ENCODE measurements at regions not wholly inside any gene's neighbourhood (a gene's known extent, or its start where the extent isn't known, plus 50 kb on each side); places are given as distances from the start of the nearest gene placed in this dataset.
"Not testable (repeated sequence)": the region's sequence is repeated elsewhere in the genome, so short reads cannot be mapped to it uniquely, and the experiment has no call there.

DNA sequence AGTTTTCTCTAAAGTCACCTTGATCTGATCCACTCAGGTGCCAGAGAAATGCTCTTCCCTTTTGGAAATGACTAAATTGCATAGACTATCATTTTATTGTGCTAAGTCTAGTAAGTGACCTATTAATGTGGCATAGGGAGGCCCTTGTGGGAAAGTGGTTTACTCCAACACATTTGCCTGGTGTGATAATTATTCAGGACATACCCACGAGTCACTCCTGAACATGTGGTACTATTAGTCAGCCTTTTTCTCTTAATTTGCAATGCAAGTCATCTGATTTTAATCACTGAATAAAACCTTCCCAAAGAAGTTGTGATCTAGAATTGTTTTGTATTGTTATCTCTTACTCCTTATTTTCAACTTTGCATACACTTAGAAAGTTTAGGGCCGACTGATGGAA, 148.7 kb downstream of the OR4C45 start:
- no peak overlapping the region for H3K4me2 ChIP-seq (ENCODE audit: low read length)
- H2BK5ac ChIP-seq (ENCODE audit: low read depth, low read length, poor library complexity) = no peak overlapping the region
- H3K27me3 ChIP-seq (ENCODE audit: insufficient read depth, low read length) = no peaks in the 10 kb centered on the region
- H4K8ac ChIP-seq (ENCODE audit: low read depth, low read length) = no peak overlapping the region
- no peaks in the 10 kb centered on the region for H3K36me3 ChIP-seq (ENCODE audit: control insufficient read depth in 1 of 2, insufficient read depth in 2 of 2, low read length in 2 of 2)
- no peaks in the 10 kb centered on the region for H3K79me2 ChIP-seq (ENCODE audit: control insufficient read depth, insufficient read depth, low read length, poor library complexity)
- peaks cover 14% of the 10 kb centered on the region for H3K9me3 ChIP-seq (ENCODE audit: insufficient read depth, low read depth, low read length)
- H2BK120ac ChIP-seq (ENCODE audit: insufficient read depth, low read length, poor library complexity) = no peak overlapping the region
- no peaks in the 10 kb centered on the region for H3K79me1 ChIP-seq (ENCODE audit: low read length)
- DNase-seq = no peak
- H2AK5ac ChIP-seq (ENCODE audit: low read length) = no peak overlapping the region
- H3K18ac ChIP-seq (ENCODE audit: low read length) = no peak overlapping the region
- no peak overlapping the region for H3K9ac ChIP-seq (ENCODE audit: low read length)
- H3K27ac ChIP-seq (ENCODE audit: low read depth, low read length) = no peak overlapping the region
- no peak overlapping the region for H3K4ac ChIP-seq (ENCODE audit: low read depth, low read length)
- H3K4me3 ChIP-seq (ENCODE audit: low read depth, low read length) = no peak overlapping the region
- no peak overlapping the region for H3K23ac ChIP-seq (ENCODE audit: low read length)
- H3K14ac ChIP-seq (ENCODE audit: low read length) = no peak overlapping the region
- no peak overlapping the region for H2AFZ ChIP-seq (ENCODE audit: insufficient read depth, low read length, poor library complexity)
- H3K4me1 ChIP-seq (ENCODE audit: control insufficient read depth in 1 of 2, insufficient read depth in 2 of 2, low read length in 2 of 2) = no peaks in the 10 kb centered on the region
- no peak overlapping the region for H4K12ac ChIP-seq (ENCODE audit: low read depth, low read length)
- no CpG with 5 or more reads among the region's 2 CpGs for WGBS (ENCODE audit: extremely low coverage, insufficient coverage, insufficient read length)
- H4K91ac ChIP-seq (ENCODE audit: low read depth, low read length) = no peak overlapping the region
- H2BK12ac ChIP-seq (ENCODE audit: low read length) = no peak overlapping the region

DNA sequence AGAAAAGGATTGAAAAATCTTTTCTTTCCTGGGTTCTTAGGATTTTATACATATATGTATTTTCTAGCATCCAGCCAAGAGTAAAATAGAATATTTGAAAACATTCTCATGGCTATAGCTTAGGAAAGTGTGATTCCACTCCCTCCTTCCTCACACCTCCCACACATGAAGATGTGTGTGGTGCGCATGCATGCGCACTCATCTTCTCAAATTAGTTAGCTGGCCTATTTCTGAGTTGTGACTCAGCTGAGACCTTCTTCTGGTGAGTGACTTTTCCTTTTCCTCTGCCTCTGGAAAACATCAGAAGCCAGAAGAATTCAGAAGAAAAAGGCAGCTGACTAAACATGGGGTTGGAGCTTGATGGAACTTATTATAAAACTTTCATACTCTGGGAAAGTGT, 149.8 kb downstream of the OR4C45 start:
- H3K36me3 ChIP-seq (ENCODE audit: control insufficient read depth in 1 of 2, insufficient read depth in 2 of 2, low read length in 2 of 2) = no peaks in the 10 kb centered on the region
- no peak overlapping the region for H3K4me3 ChIP-seq (ENCODE audit: low read depth, low read length)
- no peaks in the 10 kb centered on the region for H3K27me3 ChIP-seq (ENCODE audit: insufficient read depth, low read length)
- H2BK12ac ChIP-seq (ENCODE audit: low read length) = no peak overlapping the region
- H3K18ac ChIP-seq (ENCODE audit: low read length) = no peak overlapping the region
- H2BK120ac ChIP-seq (ENCODE audit: insufficient read depth, low read length, poor library complexity) = no peak overlapping the region
- no peaks in the 10 kb centered on the region for H3K4me1 ChIP-seq (ENCODE audit: control insufficient read depth in 1 of 2, insufficient read depth in 2 of 2, low read length in 2 of 2)
- H2AK5ac ChIP-seq (ENCODE audit: low read length) = no peak overlapping the region
- no peak overlapping the region for H3K9ac ChIP-seq (ENCODE audit: low read length)
- H4K8ac ChIP-seq (ENCODE audit: low read depth, low read length) = no peak overlapping the region
- H3K27ac ChIP-seq (ENCODE audit: low read depth, low read length) = no peak overlapping the region
- H4K91ac ChIP-seq (ENCODE audit: low read depth, low read length) = no peak overlapping the region
- no peak overlapping the region for H3K14ac ChIP-seq (ENCODE audit: low read length)
- DNase-seq = no peak
- no peak overlapping the region for H4K12ac ChIP-seq (ENCODE audit: low read depth, low read length)
- H3K79me2 ChIP-seq (ENCODE audit: control insufficient read depth, insufficient read depth, low read length, poor library complexity) = no peaks in the 10 kb centered on the region
- H3K4me2 ChIP-seq (ENCODE audit: low read length) = no peak overlapping the region
- peaks cover 14% of the 10 kb centered on the region for H3K9me3 ChIP-seq (ENCODE audit: insufficient read depth, low read depth, low read length)
- H3K4ac ChIP-seq (ENCODE audit: low read depth, low read length) = no peak overlapping the region
- H3K79me1 ChIP-seq (ENCODE audit: low read length) = no peaks in the 10 kb centered on the region
- H2BK5ac ChIP-seq (ENCODE audit: low read depth, low read length, poor library complexity) = no peak overlapping the region
- no peak overlapping the region for H3K23ac ChIP-seq (ENCODE audit: low read length)
- no CpG with 5 or more reads among the region's 2 CpGs for WGBS (ENCODE audit: extremely low coverage, insufficient coverage, insufficient read length)
- no peak overlapping the region for H2AFZ ChIP-seq (ENCODE audit: insufficient read depth, low read length, poor library complexity)

DNA sequence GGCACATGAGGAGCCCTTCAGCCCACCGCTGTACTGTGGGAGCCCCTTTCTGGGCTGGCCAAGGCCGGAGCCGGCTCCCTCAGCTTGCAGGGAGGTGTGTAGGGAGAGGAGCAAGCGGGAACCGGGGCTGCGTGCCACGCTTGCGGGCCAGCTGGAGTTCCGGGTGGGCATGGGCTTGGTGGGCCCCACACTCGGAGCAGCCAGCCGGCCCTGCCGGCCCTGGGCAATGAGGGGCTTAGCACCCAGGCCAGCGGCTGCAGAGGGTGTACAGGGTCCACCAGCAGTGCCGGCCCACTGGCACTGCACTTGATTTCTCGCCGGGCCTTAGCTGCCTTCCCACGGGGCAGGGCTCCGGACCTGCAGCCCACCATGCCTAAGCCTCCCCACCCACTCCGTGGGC, 150.5 kb downstream of the OR4C45 start:
- DNase-seq; H2BK5ac ChIP-seq (ENCODE audit: low read depth, low read length, poor library complexity); H3K4me2 ChIP-seq (ENCODE audit: low read length): not testable (repeated sequence)

DNA sequence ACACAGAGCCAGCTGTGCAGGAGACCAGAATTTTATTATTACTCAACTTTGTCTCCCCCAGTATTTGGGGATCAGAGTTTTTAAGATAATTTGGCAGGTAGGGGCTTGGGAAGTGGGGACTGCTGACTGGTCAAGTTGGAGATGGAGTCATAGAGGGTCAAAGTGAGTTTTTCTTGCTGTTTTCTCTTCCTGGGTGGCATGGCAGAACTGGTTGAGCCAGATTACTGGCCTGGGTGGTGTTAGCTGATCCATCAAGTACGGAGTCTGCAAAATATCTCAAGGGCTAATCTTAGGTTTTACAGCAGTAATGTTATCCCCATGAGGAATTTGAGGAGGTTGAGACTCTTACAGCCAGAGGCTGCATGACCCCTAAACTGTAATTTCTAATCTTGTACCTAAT, 153.5 kb downstream of the OR4C45 start:
- H4K91ac ChIP-seq (ENCODE audit: low read depth, low read length) = no peak overlapping the region
- no peak overlapping the region for H4K12ac ChIP-seq (ENCODE audit: low read depth, low read length)
- no peak overlapping the region for H3K23ac ChIP-seq (ENCODE audit: low read length)
- H3K79me1 ChIP-seq (ENCODE audit: low read length) = no peaks in the 10 kb centered on the region
- no peak overlapping the region for H2BK5ac ChIP-seq (ENCODE audit: low read depth, low read length, poor library complexity)
- no peaks in the 10 kb centered on the region for H3K27me3 ChIP-seq (ENCODE audit: insufficient read depth, low read length)
- H3K4me1 ChIP-seq (ENCODE audit: control insufficient read depth in 1 of 2, insufficient read depth in 2 of 2, low read length in 2 of 2) = no peaks in the 10 kb centered on the region
- no CpG with 5 or more reads among the region's 1 CpG for WGBS (ENCODE audit: extremely low coverage, insufficient coverage, insufficient read length)
- no peak for DNase-seq
- no peak overlapping the region for H2AFZ ChIP-seq (ENCODE audit: insufficient read depth, low read length, poor library complexity)
- no peak overlapping the region for H2BK12ac ChIP-seq (ENCODE audit: low read length)
- no peak overlapping the region for H3K9ac ChIP-seq (ENCODE audit: low read length)
- no peak overlapping the region for H3K18ac ChIP-seq (ENCODE audit: low read length)
- no peak overlapping the region for H3K4me2 ChIP-seq (ENCODE audit: low read length)
- H3K79me2 ChIP-seq (ENCODE audit: control insufficient read depth, insufficient read depth, low read length, poor library complexity) = no peaks in the 10 kb centered on the region
- H3K4ac ChIP-seq (ENCODE audit: low read depth, low read length) = no peak overlapping the region
- no peak overlapping the region for H4K8ac ChIP-seq (ENCODE audit: low read depth, low read length)
- H2AK5ac ChIP-seq (ENCODE audit: low read length) = no peak overlapping the region
- no peak overlapping the region for H3K4me3 ChIP-seq (ENCODE audit: low read depth, low read length)
- no peak overlapping the region for H3K14ac ChIP-seq (ENCODE audit: low read length)
- H3K9me3 ChIP-seq (ENCODE audit: insufficient read depth, low read depth, low read length) = peaks cover 14% of the 10 kb centered on the region
- no peaks in the 10 kb centered on the region for H3K36me3 ChIP-seq (ENCODE audit: control insufficient read depth in 1 of 2, insufficient read depth in 2 of 2, low read length in 2 of 2)
- no peak overlapping the region for H3K27ac ChIP-seq (ENCODE audit: low read depth, low read length)
- no peak overlapping the region for H2BK120ac ChIP-seq (ENCODE audit: insufficient read depth, low read length, poor library complexity)

More for the DNA sequence above, 150.5 kb downstream of the OR4C45 start:
- H3K27me3 ChIP-seq (ENCODE audit: insufficient read depth, low read length); H3K14ac ChIP-seq (ENCODE audit: low read length); H4K91ac ChIP-seq (ENCODE audit: low read depth, low read length); H3K36me3 ChIP-seq (ENCODE audit: control insufficient read depth in 1 of 2, insufficient read depth in 2 of 2, low read length in 2 of 2); H4K12ac ChIP-seq (ENCODE audit: low read depth, low read length); H3K4ac ChIP-seq (ENCODE audit: low read depth, low read length); H2BK12ac ChIP-seq (ENCODE audit: low read length); H3K9ac ChIP-seq (ENCODE audit: low read length); H2AFZ ChIP-seq (ENCODE audit: insufficient read depth, low read length, poor library complexity); H3K18ac ChIP-seq (ENCODE audit: low read length); H2AK5ac ChIP-seq (ENCODE audit: low read length); H3K23ac ChIP-seq (ENCODE audit: low read length); H3K79me1 ChIP-seq (ENCODE audit: low read length); H2BK120ac ChIP-seq (ENCODE audit: insufficient read depth, low read length, poor library complexity); H3K4me1 ChIP-seq (ENCODE audit: control insufficient read depth in 1 of 2, insufficient read depth in 2 of 2, low read length in 2 of 2); H3K27ac ChIP-seq (ENCODE audit: low read depth, low read length); H3K79me2 ChIP-seq (ENCODE audit: control insufficient read depth, insufficient read depth, low read length, poor library complexity); H3K4me3 ChIP-seq (ENCODE audit: low read depth, low read length); H4K8ac ChIP-seq (ENCODE audit: low read depth, low read length): not testable (repeated sequence)
- H3K9me3 ChIP-seq (ENCODE audit: insufficient read depth, low read depth, low read length) = peaks cover 14% of the 10 kb centered on the region
- WGBS (ENCODE audit: extremely low coverage, insufficient coverage, insufficient read length) = no CpG with 5 or more reads among the region's 19 CpGs
